Keratinocyte (primary cell): ENCODE measurements at regions not wholly inside any gene's neighbourhood (a gene's known extent, or its start where the extent isn't known, plus 50 kb on each side); places are given as distances from the start of the nearest gene placed in this dataset.

ENCODE experiments used
- DNase-seq: peaks from one replicate; pipeline ENCODE4 v3.0.0-alpha.2; 2011; ENCODE audit warnings: low read depth, missing footprints, low spot score
- FAIRE-seq: peaks from 2 replicates; lab custom pipeline; 2011; peaks lifted over from hg19 to GRCh38; lab: Jason Lieb, UNC
- H2AFZ ChIP-seq: 2 replicates; pipeline ENCODE4 v1.6.0; 2012; ENCODE audit warnings: low read length, control low read depth, inconsistent platforms; ENCODE audit not compliant: control insufficient read depth
- H3K27ac ChIP-seq: 2 replicates; pipeline ENCODE4 v1.5.1; 2011; ENCODE audit warnings: low read length; ENCODE audit not compliant: control insufficient read depth, insufficient read depth
- H3K27me3 ChIP-seq: 3 replicates; pipeline ENCODE4 v1.6.0; 2011; ENCODE audit warnings: low read length; ENCODE audit not compliant: control insufficient read depth, insufficient read depth; ENCODE audit errors: extremely low read depth
- H3K36me3 ChIP-seq, 2 experiments: 2 replicates in 1 of 2; 3 replicates in 1 of 2; pipeline ENCODE4 v1.5.1; 2011; ENCODE audit warnings: low read length in 2 of 2, mild to moderate bottlenecking in 1 of 2; ENCODE audit not compliant: control insufficient read depth in 2 of 2, insufficient read depth in 2 of 2; ENCODE audit errors: extremely low read depth in 1 of 2
- H3K4me1 ChIP-seq: 3 replicates; pipeline ENCODE4 v1.5.1; 2011; ENCODE audit warnings: low read length; ENCODE audit not compliant: control insufficient read depth, insufficient read depth; ENCODE audit errors: extremely low read depth
- H3K4me2 ChIP-seq: 3 replicates; pipeline ENCODE4 v1.6.0; 2011; ENCODE audit warnings: low read depth, low read length; ENCODE audit not compliant: control insufficient read depth, insufficient read depth; ENCODE audit errors: extremely low read depth
- H3K4me3 ChIP-seq, 3 experiments: fragments of 200-600 bp in 1 of 3; sonication (generic) in 1 of 3; 2 replicates in 2 of 3; 3 replicates in 1 of 3; pipeline ENCODE4 v1.5.1; 2011 to 2016; ENCODE audit warnings: low read length in 3 of 3, mild to moderate bottlenecking in 3 of 3, control low read depth in 2 of 3, inconsistent platforms in 1 of 3, low read depth in 1 of 3, mixed read lengths in 1 of 3, mixed run types in 1 of 3, moderate library complexity in 1 of 3; ENCODE audit not compliant: control insufficient read depth in 2 of 3, insufficient read depth in 2 of 3; ENCODE audit errors: extremely low read depth in 1 of 3
- H3K79me2 ChIP-seq: 2 replicates; pipeline ENCODE4 v1.6.0; 2012; ENCODE audit warnings: low read length; ENCODE audit not compliant: control insufficient read depth, insufficient read depth
- H3K9ac ChIP-seq: 3 replicates; pipeline ENCODE4 v1.6.0; 2011; ENCODE audit warnings: low read length; ENCODE audit not compliant: control insufficient read depth, insufficient read depth; ENCODE audit errors: extremely low read depth
- H3K9me1 ChIP-seq: 3 replicates; pipeline ENCODE4 v1.6.0; 2011; ENCODE audit warnings: low read length; ENCODE audit not compliant: control insufficient read depth, insufficient read depth; ENCODE audit errors: extremely low read depth
- H3K9me3 ChIP-seq: 2 replicates; pipeline ENCODE4 v1.5.1; 2012; ENCODE audit warnings: low read depth, low read length; ENCODE audit not compliant: control insufficient read depth
- H4K20me1 ChIP-seq: 3 replicates; pipeline ENCODE4 v1.6.0; 2011; ENCODE audit warnings: low read length; ENCODE audit not compliant: control insufficient read depth, insufficient read depth; ENCODE audit errors: extremely low read depth
- EZH2 ChIP-seq: IDR thresholded peaks from one replicate; pipeline ENCODE4 v1.6.1; 2012; ENCODE audit warnings: inconsistent platforms, mild to moderate bottlenecking, low read length, moderate library complexity
- dilution Hi-C: fragments of 300-500 bp; cut with MboI; formaldehyde crosslinking; loops from one replicate; pipeline ENCODE4 v1.7.0; 2020; ENCODE audit warnings: low sequenced_read_pairs; ENCODE audit not compliant: extremely low pct_ligation_motif_present
- TF ChIP-seq, protein P1 (sequence below), 3 experiments: IDR thresholded peaks in 1 of 3; conservative IDR thresholded peaks in 1 of 3; optimal IDR thresholded peaks in 1 of 3; 2 replicates in 2 of 3; 3 replicates in 1 of 3; pipeline versions ENCODE3 to v1.5.1; 2011; ENCODE audit warnings: low read length in 3 of 3, mild to moderate bottlenecking in 3 of 3, moderate library complexity in 2 of 3, control low read depth in 1 of 3, inconsistent platforms in 1 of 3; ENCODE audit not compliant: insufficient read depth in 2 of 3; ENCODE audit errors: extremely low read depth in 1 of 3

DNA sequence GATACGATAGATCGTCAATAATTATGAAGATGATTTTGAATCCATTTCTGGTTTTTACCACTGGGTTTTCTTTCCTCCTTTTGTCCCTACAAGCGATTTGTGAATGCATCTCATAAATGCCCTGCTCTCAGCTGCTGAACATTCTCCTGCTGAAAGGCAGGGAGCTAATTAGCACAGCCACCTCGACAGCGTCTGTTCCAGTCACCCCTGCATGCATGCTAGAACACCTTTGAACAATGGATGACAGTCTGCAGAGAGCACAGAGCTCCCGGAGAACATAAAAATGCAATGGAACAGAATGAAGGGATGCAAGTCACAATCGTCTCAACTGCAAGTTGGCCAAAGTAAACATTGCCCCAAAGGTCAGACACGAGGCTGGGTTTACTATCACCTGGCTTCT lies 105.8 kb downstream of the SLC35B3 start:
- dilution Hi-C loops = no loop called here
- H2AFZ ChIP-seq = no peak overlapping the region
- H3K27me3 ChIP-seq = no peaks in the 10 kb centered on the region
- H3K36me3 ChIP-seq = no peaks in the 10 kb centered on the region
- no peaks in the 10 kb centered on the region for H3K9me3 ChIP-seq
- H3K9me1 ChIP-seq = no peaks in the 10 kb centered on the region
- TF ChIP-seq EZH2 = no peak
- H3K9ac ChIP-seq = no peak overlapping the region
- no peaks in the 10 kb centered on the region for H3K79me2 ChIP-seq
- no peaks in the 10 kb centered on the region for H4K20me1 ChIP-seq
- no peak for FAIRE-seq
- H3K4me3 ChIP-seq = no peak overlapping the region
- DNase-seq = no peak
- no peak overlapping the region for H3K27ac ChIP-seq
- no peak overlapping the region for H3K4me2 ChIP-seq
- peaks cover 9% of the 10 kb centered on the region for H3K4me1 ChIP-seq

DNA sequence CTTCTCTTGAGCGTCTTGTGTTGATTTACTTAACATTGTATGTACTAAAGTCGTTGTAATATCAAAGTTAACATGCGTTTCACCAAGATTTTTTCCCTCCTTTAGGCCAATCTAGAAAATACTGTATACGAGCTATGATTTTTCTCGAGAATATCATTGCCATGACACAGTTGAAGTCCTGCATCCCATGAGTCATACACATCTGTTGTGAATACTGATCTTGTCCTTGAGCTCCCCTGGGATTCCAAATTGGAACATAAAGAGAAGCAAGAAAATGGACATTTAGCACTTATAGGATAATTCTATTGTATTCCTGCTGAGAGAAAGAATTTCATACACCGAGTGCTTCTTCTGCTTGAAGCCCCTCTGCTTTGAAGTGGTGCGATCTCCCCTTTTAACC lies 109.6 kb downstream of the SLC35B3 start:
- no peaks in the 10 kb centered on the region for H3K9me3 ChIP-seq
- DNase-seq = no peak
- no peak overlapping the region for H3K4me3 ChIP-seq
- H3K9me1 ChIP-seq = no peaks in the 10 kb centered on the region
- no peaks in the 10 kb centered on the region for H3K79me2 ChIP-seq
- H3K27me3 ChIP-seq = no peaks in the 10 kb centered on the region
- no peaks in the 10 kb centered on the region for H4K20me1 ChIP-seq
- H3K27ac ChIP-seq = no peak overlapping the region
- no peak for TF ChIP-seq EZH2
- TF ChIP-seq, protein P1, sequence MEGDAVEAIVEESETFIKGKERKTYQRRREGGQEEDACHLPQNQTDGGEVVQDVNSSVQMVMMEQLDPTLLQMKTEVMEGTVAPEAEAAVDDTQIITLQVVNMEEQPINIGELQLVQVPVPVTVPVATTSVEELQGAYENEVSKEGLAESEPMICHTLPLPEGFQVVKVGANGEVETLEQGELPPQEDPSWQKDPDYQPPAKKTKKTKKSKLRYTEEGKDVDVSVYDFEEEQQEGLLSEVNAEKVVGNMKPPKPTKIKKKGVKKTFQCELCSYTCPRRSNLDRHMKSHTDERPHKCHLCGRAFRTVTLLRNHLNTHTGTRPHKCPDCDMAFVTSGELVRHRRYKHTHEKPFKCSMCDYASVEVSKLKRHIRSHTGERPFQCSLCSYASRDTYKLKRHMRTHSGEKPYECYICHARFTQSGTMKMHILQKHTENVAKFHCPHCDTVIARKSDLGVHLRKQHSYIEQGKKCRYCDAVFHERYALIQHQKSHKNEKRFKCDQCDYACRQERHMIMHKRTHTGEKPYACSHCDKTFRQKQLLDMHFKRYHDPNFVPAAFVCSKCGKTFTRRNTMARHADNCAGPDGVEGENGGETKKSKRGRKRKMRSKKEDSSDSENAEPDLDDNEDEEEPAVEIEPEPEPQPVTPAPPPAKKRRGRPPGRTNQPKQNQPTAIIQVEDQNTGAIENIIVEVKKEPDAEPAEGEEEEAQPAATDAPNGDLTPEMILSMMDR (optimal IDR thresholded peaks at IDR 0.05 in 1 of 3, IDR thresholded peaks at IDR 0.05 in 1 of 3, conservative IDR thresholded peaks at IDR 0.05 in 1 of 3; ENCODE audit: extremely low read depth in 1 of 3, insufficient read depth in 2 of 3, low read length in 3 of 3) = no peak
- no peak overlapping the region for H3K9ac ChIP-seq
- dilution Hi-C loops = no loop called here
- H3K4me1 ChIP-seq = no peaks in the 10 kb centered on the region
- H3K36me3 ChIP-seq = no peaks in the 10 kb centered on the region
- H2AFZ ChIP-seq = no peak overlapping the region
- no peak for FAIRE-seq
- H3K4me2 ChIP-seq = no peak overlapping the region

DNA sequence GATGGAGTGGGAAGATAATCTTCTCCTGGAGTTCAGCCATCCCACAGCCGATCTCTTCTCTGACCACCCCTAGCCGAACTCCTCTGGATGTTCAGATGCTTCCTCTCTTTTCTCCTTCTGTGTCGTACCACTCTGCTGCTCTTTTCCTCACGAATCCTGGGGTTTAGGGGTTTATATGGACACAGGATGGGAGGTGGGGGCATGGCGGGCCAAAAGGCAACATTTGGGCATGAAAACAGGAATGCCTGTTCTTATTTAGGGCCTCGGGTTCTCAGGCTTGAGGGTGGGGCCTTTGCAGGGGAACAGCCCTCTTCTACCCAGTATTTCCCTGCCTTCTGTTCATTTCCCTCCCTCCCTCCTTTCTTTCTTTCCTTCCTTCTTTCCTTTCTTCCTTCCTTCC lies 112.7 kb downstream of the SLC35B3 start:
- H3K27me3 ChIP-seq = no peaks in the 10 kb centered on the region

More for the DNA sequence above, 112.7 kb downstream of the SLC35B3 start:
- H3K79me2 ChIP-seq = no peaks in the 10 kb centered on the region
- no peak overlapping the region for H3K9ac ChIP-seq
- H3K36me3 ChIP-seq = no peaks in the 10 kb centered on the region
- no peaks in the 10 kb centered on the region for H3K9me3 ChIP-seq
- no peak for DNase-seq
- dilution Hi-C loops = no loop called here
- no peak overlapping the region for H2AFZ ChIP-seq
- no peak overlapping the region for H3K4me2 ChIP-seq
- H3K27ac ChIP-seq = no peak overlapping the region
- no peaks in the 10 kb centered on the region for H3K9me1 ChIP-seq
- TF ChIP-seq EZH2 = no peak
- TF ChIP-seq, protein P1 (optimal IDR thresholded peaks at IDR 0.05 in 1 of 3, IDR thresholded peaks at IDR 0.05 in 1 of 3, conservative IDR thresholded peaks at IDR 0.05 in 1 of 3; ENCODE audit: extremely low read depth in 1 of 3, insufficient read depth in 2 of 3, low read length in 3 of 3) = no peak
- no peaks in the 10 kb centered on the region for H3K4me1 ChIP-seq
- H4K20me1 ChIP-seq = no peaks in the 10 kb centered on the region
- no peak overlapping the region for H3K4me3 ChIP-seq
- FAIRE-seq = no peak
